DOHH2 (cell line): ENCODE measurements at regions not wholly inside any gene's neighbourhood (a gene's known extent, or its start where the extent isn't known, plus 50 kb on each side); places are given as distances from the start of the nearest gene placed in this dataset.

Experiments
- H3F3A ChIP-seq: fragments of 200-600 bp; sonication (generic), shearing (Covaris generic); 2 replicates; pipeline ENCODE4 v1.6.0; 2016; ENCODE audit warnings: antibody characterized with exemption, mild to moderate bottlenecking; ENCODE audit not compliant: control insufficient read depth, insufficient read depth
- H3K27ac ChIP-seq: fragments of 200-600 bp; sonication (generic); 2 replicates; pipeline ENCODE4 v1.5.1; 2014; ENCODE audit warnings: low read depth, mild to moderate bottlenecking, low read length, moderate library complexity
- H3K27me3 ChIP-seq: fragments of 200-600 bp; sonication (generic); 2 replicates; pipeline ENCODE4 v1.6.1; 2014; ENCODE audit warnings: mild to moderate bottlenecking, low read length, mixed read lengths; ENCODE audit not compliant: control insufficient read depth
- H3K36me3 ChIP-seq: fragments of 200-600 bp; sonication (generic); 2 replicates; pipeline ENCODE4 v1.6.1; 2014; ENCODE audit warnings: mild to moderate bottlenecking, low read length, moderate library complexity, mixed read lengths; ENCODE audit not compliant: control insufficient read depth
- H3K4me1 ChIP-seq: fragments of 200-600 bp; sonication (generic); 2 replicates; pipeline ENCODE4 v1.6.1; 2014; ENCODE audit warnings: mild to moderate bottlenecking, low read length, mixed read lengths; ENCODE audit not compliant: control insufficient read depth
- H3K4me2 ChIP-seq: fragments of 200-600 bp; sonication (generic); 2 replicates; pipeline ENCODE4 v1.6.0; 2014; ENCODE audit warnings: mild to moderate bottlenecking, low read length, moderate library complexity
- H3K4me3 ChIP-seq: fragments of 200-600 bp; sonication (generic); 2 replicates; pipeline ENCODE4 v1.5.1; 2014; ENCODE audit warnings: mild to moderate bottlenecking, low read length, mixed read lengths
- H3K79me2 ChIP-seq: fragments of 200-600 bp; sonication (generic); 2 replicates; pipeline ENCODE4 v1.6.1; 2014; ENCODE audit warnings: mild to moderate bottlenecking, low read length, mixed read lengths; ENCODE audit not compliant: control insufficient read depth
- H3K9me2 ChIP-seq: fragments of 200-600 bp; sonication (generic); replicated peaks from 2 replicates; pipeline ENCODE4 v1.6.1; 2014; ENCODE audit warnings: mild to moderate bottlenecking, low read length, mixed read lengths; ENCODE audit not compliant: control insufficient read depth
- H3K9me3 ChIP-seq: fragments of 200-600 bp; sonication (generic); 2 replicates; pipeline ENCODE4 v1.6.1; 2014; ENCODE audit warnings: antibody characterized with exemption, low read length, mixed read lengths; ENCODE audit not compliant: control insufficient read depth, insufficient read depth
- H4K20me1 ChIP-seq: fragments of 200-600 bp; sonication (generic); 2 replicates; pipeline ENCODE4 v1.6.0; 2014; ENCODE audit warnings: low read depth, mild to moderate bottlenecking, antibody characterized with exemption, low read length, moderate library complexity; ENCODE audit not compliant: control insufficient read depth, insufficient read depth
- CTCF ChIP-seq: fragments of 200-600 bp; sonication (generic); IDR thresholded peaks from one replicate; pipeline ENCODE4 v1.5.1; 2014; ENCODE audit warnings: antibody characterized with exemption, mild to moderate bottlenecking, low read depth, low read length; ENCODE audit not compliant: poor library complexity, severe bottlenecking
- EZH2phosphoT487 ChIP-seq: fragments of 200-600 bp; sonication (generic); IDR thresholded peaks from 2 replicates; pipeline ENCODE4 v1.6.1; 2017; ENCODE audit warnings: borderline replicate concordance, mild to moderate bottlenecking, antibody characterized with exemption, low read length, moderate library complexity, mixed read lengths

- Histone ChIP-seq H3K79me2 (no peaks in the 10 kb centered on the region), H3K9me3 (no peaks in the 10 kb centered on the region; the same call in 1 of the 2 replicates), H4K20me1 (no peaks in the 10 kb centered on the region), H3K4me3 (no peak overlapping the region), H3K27ac (no peak overlapping the region), H3K4me1 (no peaks in the 10 kb centered on the region), H3K27me3 (no peaks in the 10 kb centered on the region), H3K36me3 (no peaks in the 10 kb centered on the region), H3F3A (no peaks in the 10 kb centered on the region), H3K9me2 (no peaks in the 10 kb centered on the region), H3K4me2 (no peak overlapping the region)
- TF ChIP-seq CTCF = no peak
Observed at GRCh38 chr5:3140117-3140516, 388.6 kb upstream of the IRX2 start.

- H3K4me2 ChIP-seq = no peak overlapping the region
- no peak overlapping the region for H3K4me3 ChIP-seq
- H3F3A ChIP-seq = no peaks in the 10 kb centered on the region
- no peaks in the 10 kb centered on the region for H3K36me3 ChIP-seq
- no peak overlapping the region for H3K27ac ChIP-seq
- H3K9me3 ChIP-seq = no peaks in the 10 kb centered on the region; the same call in 1 of the 2 replicates
- H3K4me1 ChIP-seq = no peaks in the 10 kb centered on the region
- H3K79me2 ChIP-seq = no peaks in the 10 kb centered on the region
- TF ChIP-seq EZH2phosphoT487 (no peak), CTCF (no peak)
- no peaks in the 10 kb centered on the region for H3K9me2 ChIP-seq
- no peaks in the 10 kb centered on the region for H4K20me1 ChIP-seq
- no peaks in the 10 kb centered on the region for H3K27me3 ChIP-seq
Observed at GRCh38 chr5:3139499-3139931, 388.0 kb upstream of the IRX2 start.

GRCh38 chr5:3131161-3131560 lies 379.7 kb upstream of the IRX2 start:
- Histone ChIP-seq H3K9me2 (no peaks in the 10 kb centered on the region), H3K27me3 (no peaks in the 10 kb centered on the region), H3K9me3 (peaks cover 5% of the 10 kb centered on the region; the same call in 1 of the 2 replicates), H3K4me1 (no peaks in the 10 kb centered on the region), H3K79me2 (no peaks in the 10 kb centered on the region), H3K27ac (no peak overlapping the region), H3K4me2 (no peak overlapping the region), H4K20me1 (no peaks in the 10 kb centered on the region), H3F3A (no peaks in the 10 kb centered on the region), H3K4me3 (no peak overlapping the region), H3K36me3 (no peaks in the 10 kb centered on the region)
- TF ChIP-seq CTCF = no peak
- no peak for TF ChIP-seq EZH2phosphoT487

- no peaks in the 10 kb centered on the region for H4K20me1 ChIP-seq
- peaks cover 5% of the 10 kb centered on the region; the same call in 1 of the 2 replicates for H3K9me3 ChIP-seq
- no peaks in the 10 kb centered on the region for H3F3A ChIP-seq
- H3K36me3 ChIP-seq = no peaks in the 10 kb centered on the region
- TF ChIP-seq CTCF (no peak), EZH2phosphoT487 (no peak)
- H3K4me2 ChIP-seq = no peak overlapping the region
- H3K4me1 ChIP-seq = no peaks in the 10 kb centered on the region
- H3K4me3 ChIP-seq = no peak overlapping the region
- no peak overlapping the region for H3K27ac ChIP-seq
- no peaks in the 10 kb centered on the region for H3K9me2 ChIP-seq
- no peaks in the 10 kb centered on the region for H3K27me3 ChIP-seq
- no peaks in the 10 kb centered on the region for H3K79me2 ChIP-seq
Observed at GRCh38 chr5:3129252-3129651, 377.8 kb upstream of the IRX2 start.
